ENCODE measurements at regions not wholly inside any gene's neighbourhood (a gene's known extent, or its start where the extent isn't known, plus 50 kb on each side); places are given as distances from the start of the nearest gene placed in this dataset.

DNA sequence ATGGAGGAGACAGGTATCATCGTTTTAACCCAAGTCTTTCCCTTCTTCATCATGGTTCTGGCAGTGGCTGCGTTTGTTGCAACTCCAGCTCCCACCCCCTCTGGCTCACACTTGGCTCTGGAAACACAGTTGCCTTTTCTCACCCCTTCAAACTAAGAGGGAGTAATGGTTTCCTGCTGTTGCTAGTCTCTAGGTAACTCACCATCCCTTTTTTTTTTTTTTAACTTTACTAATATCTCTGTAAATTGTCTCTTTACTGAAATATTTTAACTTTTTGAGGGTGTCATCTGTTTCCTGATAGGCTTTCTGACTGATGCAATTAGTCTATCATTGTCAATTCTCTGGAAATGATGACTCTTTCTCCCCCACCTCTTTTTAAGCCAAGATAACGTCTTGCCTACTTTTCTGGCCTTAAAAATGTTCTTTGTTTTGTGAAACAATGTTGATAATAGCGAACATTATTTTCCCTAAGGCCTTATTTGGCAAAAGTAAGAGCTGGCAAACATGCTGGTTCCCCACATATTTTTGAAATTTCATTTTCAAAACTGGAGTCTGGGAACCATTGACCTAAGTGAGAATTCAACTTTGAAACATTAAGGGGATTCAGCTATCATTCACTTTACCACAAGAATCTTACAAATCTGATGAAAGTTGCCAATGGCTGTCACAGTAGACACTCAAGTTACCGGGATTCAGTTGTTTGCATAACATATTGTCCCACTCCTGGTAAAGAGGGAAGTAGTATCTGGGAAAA lies 85.3 kb downstream of the LEPR start:
- no peaks in the 10 kb centered on the region for H3K79me2 ChIP-seq
- H3K4me2 ChIP-seq: no peak overlapping the region
- no peaks in the 10 kb centered on the region for H3K36me3 ChIP-seq (replicated peaks; ENCODE audit: insufficient read depth, low read depth)
- H3K4me1 ChIP-seq (ENCODE audit: insufficient read depth): no peaks in the 10 kb centered on the region
- H3K9me3 ChIP-seq (ENCODE audit: low read depth): no peaks in the 10 kb centered on the region
- no peak overlapping the region for H2AFZ ChIP-seq
- no peak for DNase-seq (ENCODE audit: low spot score)
- no peaks in the 10 kb centered on the region for H3K27me3 ChIP-seq
- no peaks in the 10 kb centered on the region for H3K9me2 ChIP-seq (replicated peaks; ENCODE audit: insufficient read depth)
- TF ChIP-seq EZH2 (IDR thresholded peaks at IDR 0.05; ENCODE audit: borderline replicate concordance): no peak
- no peak for TF ChIP-seq EZH2phosphoT487 (IDR thresholded peaks at IDR 0.05; ENCODE audit: low read depth, severe bottlenecking, unreplicated experiment)
- TF ChIP-seq CTCF (IDR thresholded peaks at IDR 0.05; ENCODE audit: poor library complexity): no peak
- no peak overlapping the region for H3K4me3 ChIP-seq
- no peaks in the 10 kb centered on the region for H4K20me1 ChIP-seq (ENCODE audit: insufficient read depth, poor library complexity, severe bottlenecking)
- H3K27ac ChIP-seq: no peak overlapping the region
- WGBS (ENCODE audit: low lambda C conversion rate, missing lambda C conversion rate): 77% methylated on average over 5 of the region's 5 CpGs

- Histone ChIP-seq H3K9me3 (ENCODE audit: low read depth) (no peaks in the 10 kb centered on the region), H3K4me2 (no peak overlapping the region)
- 42% methylated on average over 2 of the region's 2 CpGs for WGBS (ENCODE audit: low lambda C conversion rate, missing lambda C conversion rate)
These were observed 87.6 kb downstream of the LEPR start for GRCh38 chr1:65508051-65508450.

DNA sequence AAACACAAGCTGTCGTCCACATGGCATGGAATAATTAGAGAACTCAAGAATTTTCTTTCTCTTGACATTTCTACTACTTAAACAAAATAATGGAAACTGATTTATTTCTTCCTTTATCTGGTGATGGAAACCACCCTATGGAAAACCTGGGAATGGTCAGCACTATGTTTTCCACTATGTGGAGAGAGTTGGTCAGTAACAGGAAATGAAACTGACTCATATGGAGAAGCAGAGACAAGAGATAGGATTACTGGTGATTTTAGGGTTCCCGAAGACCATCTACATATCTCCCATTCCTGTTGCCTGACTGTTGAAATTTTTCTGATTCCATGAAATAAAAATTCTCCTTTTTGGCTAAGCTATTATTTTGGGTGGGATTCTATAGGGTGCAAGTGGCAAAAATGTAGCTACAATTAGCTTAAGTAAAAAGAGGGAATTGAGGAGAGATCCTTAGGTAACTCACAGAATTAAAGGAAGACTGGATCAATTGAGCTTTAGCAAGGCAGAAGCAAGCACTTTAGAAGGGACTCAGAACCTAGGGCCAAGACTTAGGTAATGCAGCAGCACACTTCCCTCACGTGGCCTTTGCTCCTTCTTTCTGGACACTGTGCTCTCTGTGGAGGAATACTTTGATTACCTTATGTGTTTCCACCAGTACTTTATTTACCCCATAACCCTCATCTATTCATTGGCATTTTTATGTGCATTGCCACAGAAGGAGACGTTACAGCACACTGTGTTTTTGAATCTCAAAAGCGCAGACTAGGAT lies 89.6 kb downstream of the LEPR start:
- H2AFZ ChIP-seq: no peak overlapping the region
- WGBS (ENCODE audit: low lambda C conversion rate, missing lambda C conversion rate): 71% methylated on average over 5 of the region's 5 CpGs
- no peaks in the 10 kb centered on the region for H3K36me3 ChIP-seq (replicated peaks; ENCODE audit: insufficient read depth, low read depth)
- no peaks in the 10 kb centered on the region for H3K4me1 ChIP-seq (ENCODE audit: insufficient read depth)
- no peak overlapping the region for H3K27ac ChIP-seq
- no peak overlapping the region for H3K4me3 ChIP-seq
- no peaks in the 10 kb centered on the region for H3K9me3 ChIP-seq (ENCODE audit: low read depth)
- no peaks in the 10 kb centered on the region for H4K20me1 ChIP-seq (ENCODE audit: insufficient read depth, poor library complexity, severe bottlenecking)
- H3K4me2 ChIP-seq: no peak overlapping the region
- DNase-seq (ENCODE audit: low spot score): no peak
- no peaks in the 10 kb centered on the region for H3K79me2 ChIP-seq
- no peak for TF ChIP-seq EZH2phosphoT487 (IDR thresholded peaks at IDR 0.05; ENCODE audit: low read depth, severe bottlenecking, unreplicated experiment)
- TF ChIP-seq CTCF (IDR thresholded peaks at IDR 0.05; ENCODE audit: poor library complexity): no peak
- no peaks in the 10 kb centered on the region for H3K9me2 ChIP-seq (replicated peaks; ENCODE audit: insufficient read depth)
- no peaks in the 10 kb centered on the region for H3K27me3 ChIP-seq

More at GRCh38 chr1:65508051-65508450, 87.6 kb downstream of the LEPR start:
- Histone ChIP-seq H3K79me2 (no peaks in the 10 kb centered on the region), H3K27me3 (no peaks in the 10 kb centered on the region), H3K4me3 (no peak overlapping the region), H4K20me1 (ENCODE audit: insufficient read depth, poor library complexity, severe bottlenecking) (no peaks in the 10 kb centered on the region), H3K27ac (no peak overlapping the region), H2AFZ (no peak overlapping the region), H3K9me2 (replicated peaks; ENCODE audit: insufficient read depth) (no peaks in the 10 kb centered on the region), H3K4me1 (ENCODE audit: insufficient read depth) (no peaks in the 10 kb centered on the region), H3K36me3 (replicated peaks; ENCODE audit: insufficient read depth, low read depth) (no peaks in the 10 kb centered on the region)
- DNase-seq (ENCODE audit: low spot score): no peak
- TF ChIP-seq EZH2phosphoT487 (IDR thresholded peaks at IDR 0.05; ENCODE audit: low read depth, severe bottlenecking, unreplicated experiment): no peak
- TF ChIP-seq EZH2 (IDR thresholded peaks at IDR 0.05; ENCODE audit: borderline replicate concordance): no peak
- no peak for TF ChIP-seq CTCF (IDR thresholded peaks at IDR 0.05; ENCODE audit: poor library complexity)

Measured in hepatocyte (in vitro differentiated cells).